Fibroblast of the aortic adventitia (primary cell): ENCODE measurements at regions not wholly inside any gene's neighbourhood (a gene's known extent, or its start where the extent isn't known, plus 50 kb on each side); places are given as distances from the start of the nearest gene placed in this dataset.

ENCODE experiments used
- DNase-seq: peaks from one replicate; pipeline ENCODE4 v3.0.0-alpha.2; 2010; ENCODE audit warnings: low read depth
- H3K4me3 ChIP-seq: 2 replicates; pipeline ENCODE4 v1.5.1; 2011; ENCODE audit warnings: low read depth, mild to moderate bottlenecking, control low read depth, low read length, moderate library complexity
- TF ChIP-seq, protein P1 (sequence below): IDR thresholded peaks from 2 replicates; pipeline ENCODE4 v1.5.1; 2011; ENCODE audit warnings: mild to moderate bottlenecking, low read length, control low read depth, inconsistent platforms; ENCODE audit not compliant: insufficient read depth

GRCh38 chr11:114929351-114930000, 251.1 kb downstream of the NXPE2 start:
- DNase-seq = no peak
- TF ChIP-seq, protein P1, sequence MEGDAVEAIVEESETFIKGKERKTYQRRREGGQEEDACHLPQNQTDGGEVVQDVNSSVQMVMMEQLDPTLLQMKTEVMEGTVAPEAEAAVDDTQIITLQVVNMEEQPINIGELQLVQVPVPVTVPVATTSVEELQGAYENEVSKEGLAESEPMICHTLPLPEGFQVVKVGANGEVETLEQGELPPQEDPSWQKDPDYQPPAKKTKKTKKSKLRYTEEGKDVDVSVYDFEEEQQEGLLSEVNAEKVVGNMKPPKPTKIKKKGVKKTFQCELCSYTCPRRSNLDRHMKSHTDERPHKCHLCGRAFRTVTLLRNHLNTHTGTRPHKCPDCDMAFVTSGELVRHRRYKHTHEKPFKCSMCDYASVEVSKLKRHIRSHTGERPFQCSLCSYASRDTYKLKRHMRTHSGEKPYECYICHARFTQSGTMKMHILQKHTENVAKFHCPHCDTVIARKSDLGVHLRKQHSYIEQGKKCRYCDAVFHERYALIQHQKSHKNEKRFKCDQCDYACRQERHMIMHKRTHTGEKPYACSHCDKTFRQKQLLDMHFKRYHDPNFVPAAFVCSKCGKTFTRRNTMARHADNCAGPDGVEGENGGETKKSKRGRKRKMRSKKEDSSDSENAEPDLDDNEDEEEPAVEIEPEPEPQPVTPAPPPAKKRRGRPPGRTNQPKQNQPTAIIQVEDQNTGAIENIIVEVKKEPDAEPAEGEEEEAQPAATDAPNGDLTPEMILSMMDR = no peak
- H3K4me3 ChIP-seq = no peak overlapping the region

DNA sequence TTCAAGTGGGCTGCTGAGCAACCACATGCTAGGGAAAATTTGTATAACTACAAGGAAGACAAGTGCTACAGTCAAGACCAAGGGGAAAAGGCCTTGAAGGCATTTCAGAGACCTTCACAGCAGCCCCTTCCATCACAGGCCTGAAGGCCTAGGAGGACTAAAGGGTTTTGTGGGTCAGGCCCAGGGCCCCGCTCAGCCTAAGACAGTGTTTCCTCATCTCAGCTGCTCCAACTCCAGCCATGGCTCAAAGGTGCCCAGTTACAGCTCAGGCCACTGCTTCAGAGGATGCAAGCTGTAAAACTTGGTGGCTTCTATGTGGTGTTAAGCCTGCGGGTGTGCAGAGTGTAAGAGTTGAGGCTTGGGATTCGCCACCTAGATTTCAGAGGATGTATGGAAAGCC, 260.5 kb downstream of the NXPE2 start:
- H3K4me3 ChIP-seq = no peak overlapping the region
- TF ChIP-seq, protein P1 = no peak
- no peak for DNase-seq

GRCh38 chr11:114942207-114942606, 263.9 kb downstream of the NXPE2 start:
- no peak for DNase-seq
- TF ChIP-seq, protein P1 = no peak
- H3K4me3 ChIP-seq = no peak overlapping the region

DNA sequence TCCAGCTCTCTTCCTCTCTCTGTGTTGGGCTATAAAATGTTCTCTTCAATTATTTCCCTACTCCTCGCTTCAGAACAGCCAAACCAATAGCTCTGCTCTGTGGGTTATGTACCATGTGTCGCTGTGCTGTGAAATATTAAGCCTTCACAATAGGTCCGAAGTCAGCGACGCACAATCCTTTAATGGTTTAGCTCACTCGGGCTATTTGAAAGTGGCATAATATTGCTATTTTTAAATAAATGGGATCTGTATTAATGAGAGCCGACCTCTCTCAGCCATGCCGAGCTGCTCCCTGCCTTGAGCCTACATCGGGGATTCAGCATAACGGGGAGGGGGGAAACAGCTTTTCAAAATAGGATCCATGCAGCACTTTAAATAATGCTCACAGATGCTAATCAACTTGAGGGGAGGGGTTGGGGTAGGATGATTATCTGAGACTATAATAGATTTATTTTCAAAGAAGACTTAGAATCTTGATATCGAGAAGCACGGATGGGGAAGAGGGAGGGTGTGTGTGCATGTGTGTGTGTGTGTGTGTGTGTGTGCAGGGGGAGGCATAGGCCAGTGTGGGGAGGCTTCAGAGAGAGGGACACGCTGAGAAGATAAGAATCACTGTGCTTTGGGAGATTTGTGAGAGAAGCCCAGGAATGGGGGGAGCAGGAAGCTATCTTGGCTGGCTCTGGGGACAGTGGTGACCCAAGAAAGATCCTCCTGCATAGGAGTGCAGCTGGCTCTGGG, 271.5 kb downstream of the NXPE2 start:
- no peak for DNase-seq
- H3K4me3 ChIP-seq = no peak overlapping the region
- TF ChIP-seq, protein P1 = no peak

DNA sequence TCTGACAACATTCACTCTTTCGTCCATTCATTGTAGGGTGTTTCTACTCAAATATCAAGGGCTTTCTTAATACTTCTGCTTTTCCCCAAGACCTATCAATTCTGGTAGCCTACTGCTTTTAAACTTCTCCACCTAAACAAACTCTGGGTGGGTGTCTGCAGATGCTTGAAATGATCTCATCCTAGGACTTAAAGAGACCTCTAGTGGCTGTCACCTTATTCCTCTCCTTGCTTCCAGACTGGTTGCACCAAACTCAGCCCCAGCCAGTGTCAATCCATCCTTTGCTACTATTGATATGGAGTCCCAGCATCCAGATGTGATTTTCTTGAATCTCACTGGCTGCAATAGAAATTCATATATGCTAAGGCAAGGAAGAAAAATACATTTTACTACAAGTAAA, 274.7 kb downstream of the NXPE2 start:
- no peak for DNase-seq
- TF ChIP-seq, protein P1 = no peak
- H3K4me3 ChIP-seq = no peak overlapping the region

DNA sequence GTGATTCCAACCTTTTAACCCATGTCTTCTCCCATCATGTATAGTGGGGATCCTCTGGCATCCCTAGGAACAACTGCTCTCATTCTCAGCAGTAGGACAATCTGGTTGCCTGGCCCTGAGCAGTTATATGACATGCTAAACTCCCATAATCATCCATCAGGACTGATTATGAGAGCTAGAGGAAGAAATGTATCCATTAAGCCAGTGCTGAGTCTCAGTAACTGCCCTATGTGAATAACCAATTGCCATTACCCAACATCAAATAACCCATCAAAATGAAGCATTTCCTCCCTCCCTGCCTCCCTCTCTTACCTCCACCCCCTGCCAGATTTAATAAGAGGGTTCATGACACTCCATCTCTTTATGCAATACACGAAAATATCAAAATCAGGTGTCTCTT, 277.6 kb downstream of the NXPE2 start:
- no peak for DNase-seq
- no peak overlapping the region for H3K4me3 ChIP-seq
- TF ChIP-seq, protein P1 = no peak
